H9 (cell line): ENCODE measurements at regions not wholly inside any gene's neighbourhood (a gene's known extent, or its start where the extent isn't known, plus 50 kb on each side); places are given as distances from the start of the nearest gene placed in this dataset.

Experiments used
- DNase-seq: peaks from one replicate; pipeline ENCODE4 v3.0.0-alpha.2; 2017
- H2AFZ ChIP-seq: one replicate; pipeline ENCODE4 v1.6.1; 2013; ENCODE audit warnings: mild to moderate bottlenecking, low read length, control low read depth, moderate library complexity
- H2AK5ac ChIP-seq: 2 replicates; pipeline ENCODE4 v1.6.1; 2013; ENCODE audit warnings: low read length, control low read depth, mixed read lengths; ENCODE audit not compliant: insufficient read length
- H2BK120ac ChIP-seq: one replicate; pipeline ENCODE4 v1.6.1; 2013; ENCODE audit warnings: low read depth, mild to moderate bottlenecking, low read length, control low read depth, inconsistent platforms; ENCODE audit not compliant: poor library complexity, severe bottlenecking
- H2BK12ac ChIP-seq: 2 replicates; pipeline ENCODE4 v1.6.1; 2013; ENCODE audit warnings: low read length, control low read depth, mixed read lengths, low read depth; ENCODE audit not compliant: insufficient read length
- H2BK15ac ChIP-seq: 2 replicates; pipeline ENCODE4 v1.6.1; 2013; ENCODE audit warnings: low read depth, low read length, control low read depth
- H2BK20ac ChIP-seq: one replicate; pipeline ENCODE4 v1.6.1; 2013; ENCODE audit warnings: low read depth, mild to moderate bottlenecking, low read length, control low read depth, inconsistent platforms; ENCODE audit not compliant: poor library complexity, severe bottlenecking
- H2BK5ac ChIP-seq: 2 replicates; pipeline ENCODE4 v1.6.1; 2013; ENCODE audit warnings: low read length, control low read depth, mixed read lengths; ENCODE audit not compliant: insufficient read length
- H3K14ac ChIP-seq: 2 replicates; pipeline ENCODE4 v1.6.1; 2013; ENCODE audit warnings: low read length, control low read depth; ENCODE audit not compliant: insufficient read depth
- H3K18ac ChIP-seq: 2 replicates; pipeline ENCODE4 v1.6.1; 2013; ENCODE audit warnings: low read depth, mild to moderate bottlenecking, mixed read lengths, low read length, control low read depth; ENCODE audit not compliant: insufficient read length
- H3K23ac ChIP-seq: 2 replicates; pipeline ENCODE4 v1.6.1; 2013; ENCODE audit warnings: low read length, control low read depth, mixed read lengths, low read depth; ENCODE audit not compliant: insufficient read length
- H3K23me2 ChIP-seq: 2 replicates; pipeline ENCODE4 v1.6.1; 2013; ENCODE audit warnings: low read depth, mild to moderate bottlenecking, mixed read lengths, low read length, control low read depth; ENCODE audit not compliant: insufficient read length, poor library complexity, severe bottlenecking
- H3K27ac ChIP-seq: 2 replicates; pipeline ENCODE4 v1.5.1; 2013; ENCODE audit warnings: low read length, control low read depth, mixed read lengths, low read depth; ENCODE audit not compliant: insufficient read length
- H3K27me3 ChIP-seq: 2 replicates; pipeline ENCODE4 v1.6.1; 2013; ENCODE audit warnings: low read length, control low read depth, inconsistent platforms; ENCODE audit not compliant: insufficient read depth
- H3K4ac ChIP-seq: 2 replicates; pipeline ENCODE4 v1.6.1; 2013; ENCODE audit warnings: low read depth, mild to moderate bottlenecking, control low read depth, inconsistent platforms, low read length, moderate library complexity
- H3K4me1 ChIP-seq: 2 replicates; pipeline ENCODE4 v1.6.1; 2013; ENCODE audit warnings: low read length, control low read depth, inconsistent platforms; ENCODE audit not compliant: insufficient read depth
- H3K4me2 ChIP-seq: 2 replicates; pipeline ENCODE4 v1.6.1; 2013; ENCODE audit warnings: low read length, control low read depth, mixed read lengths; ENCODE audit not compliant: insufficient read length, insufficient read depth
- H3K56ac ChIP-seq: 2 replicates; pipeline ENCODE4 v1.6.1; 2013; ENCODE audit warnings: low read depth, mild to moderate bottlenecking, mixed read lengths, low read length, control low read depth; ENCODE audit not compliant: insufficient read length
- H3K79me1 ChIP-seq: 2 replicates; pipeline ENCODE4 v1.6.1; 2013; ENCODE audit warnings: low read depth, mild to moderate bottlenecking, moderate library complexity, low read length, control low read depth, inconsistent platforms; ENCODE audit not compliant: insufficient read depth, poor library complexity, severe bottlenecking
- H3K79me2 ChIP-seq: 2 replicates; pipeline ENCODE4 v1.6.1; 2013; ENCODE audit warnings: low read length, control low read depth, inconsistent platforms; ENCODE audit not compliant: insufficient read depth
- H3K9ac ChIP-seq: 2 replicates; pipeline ENCODE4 v1.6.1; 2013; ENCODE audit warnings: low read length, control low read depth, mixed read lengths; ENCODE audit not compliant: insufficient read length; ENCODE audit errors: extremely low read depth
- H3K9me3 ChIP-seq: one replicate; pipeline ENCODE4 v1.6.1; 2013; ENCODE audit warnings: low read depth, low read length, inconsistent platforms; ENCODE audit not compliant: control insufficient read depth
- H3T11ph ChIP-seq: one replicate; pipeline ENCODE4 v1.6.1; 2013; ENCODE audit warnings: mild to moderate bottlenecking, low read length, control low read depth, inconsistent platforms
- H4K20me1 ChIP-seq: one replicate; pipeline ENCODE4 v1.6.1; 2013; ENCODE audit not compliant: control insufficient read depth, insufficient read length, insufficient read depth
- H4K5ac ChIP-seq: 2 replicates; pipeline ENCODE4 v1.6.1; 2013; ENCODE audit warnings: low read depth, mild to moderate bottlenecking, mixed read lengths, low read length, control low read depth; ENCODE audit not compliant: insufficient read length
- H4K8ac ChIP-seq: replicated peaks from 2 replicates; pipeline ENCODE4 v1.6.1; 2013; ENCODE audit warnings: low read length, control low read depth, mixed read lengths, low read depth; ENCODE audit not compliant: insufficient read length
- H4K91ac ChIP-seq: 2 replicates; pipeline ENCODE4 v1.6.1; 2013; ENCODE audit warnings: low read depth, mild to moderate bottlenecking, moderate library complexity, mixed read lengths, low read length, control low read depth; ENCODE audit not compliant: insufficient read length
- H3K27ac Mint-ChIP-seq, 3 experiments: 2 replicates in 2 of 3; 3 replicates in 1 of 3; pipeline ENCODE4 v1.8.0; 2020 to 2021; ENCODE audit warnings: mixed read lengths in 3 of 3, mild to moderate bottlenecking in 1 of 3, moderate library complexity in 1 of 3
- H3K27me3 Mint-ChIP-seq: 2 replicates; pipeline ENCODE4 v1.8.0; 2021; ENCODE audit warnings: low read depth, mild to moderate bottlenecking, moderate library complexity, mixed read lengths
- H3K36me3 Mint-ChIP-seq, 3 experiments: 2 replicates in 2 of 3; 3 replicates in 1 of 3; pipeline ENCODE4 v1.8.0; 2020 to 2021; ENCODE audit warnings: low read depth in 3 of 3, mixed read lengths in 3 of 3; ENCODE audit not compliant: insufficient read depth in 1 of 3
- H3K4me1 Mint-ChIP-seq, 2 experiments: 2 replicates each; pipeline ENCODE4 v1.8.0; 2020; ENCODE audit warnings: mixed read lengths in 2 of 2
- H3K4me3 Mint-ChIP-seq, 2 experiments: 2 replicates in 1 of 2; 3 replicates in 1 of 2; pipeline ENCODE4 v1.8.0; 2020 to 2021; ENCODE audit warnings: mild to moderate bottlenecking in 2 of 2, mixed read lengths in 2 of 2, moderate library complexity in 1 of 2
- H3K9me3 Mint-ChIP-seq, 2 experiments: 2 replicates in 1 of 2; 3 replicates in 1 of 2; pipeline ENCODE4 v1.8.0; 2020; ENCODE audit warnings: mild to moderate bottlenecking in 2 of 2, mixed read lengths in 2 of 2, moderate library complexity in 1 of 2
- WGBS: extraction: QIAGEN DNeasy Blood & Tissue Kit; methylation state at CpG from one replicate; pipeline ENCODE4 v1.1.7; 2013; ENCODE audit warnings: missing lambda C conversion rate, low lambda C conversion rate, mixed read lengths; ENCODE audit not compliant: insufficient read length; ENCODE audit errors: extremely low coverage; 5-methylcytosine and 5-hydroxymethylcytosine counted together
- TF ChIP-seq, protein P1 (sequence below): fragments of 200-600 bp; sonication (generic); conservative IDR thresholded peaks from 3 replicates; pipeline ENCODE4 v1.8.0; 2021; ENCODE audit warnings: antibody characterized with exemption, mild to moderate bottlenecking

- H3K4me3 Mint-ChIP-seq, result no peak overlapping the region
- Histone ChIP-seq H2BK12ac (no peak overlapping the region), H3K4ac (no peak overlapping the region), H4K8ac (no peak overlapping the region), H3K23me2 (no peaks in the 10 kb centered on the region), H3K27ac (no peak overlapping the region), H3T11ph (no peak overlapping the region), H2BK5ac (no peak overlapping the region), H2BK20ac (no peak overlapping the region), H3K79me2 (no peaks in the 10 kb centered on the region), H4K20me1 (no peaks in the 10 kb centered on the region), H3K4me1 (peaks cover 3% of the 10 kb centered on the region; the same call in 1 of the 2 replicates), H3K79me1 (no peaks in the 10 kb centered on the region), H2AFZ (no peak overlapping the region), H3K14ac (no peak overlapping the region; the same call in 1 of the 2 replicates), H2AK5ac (no peak overlapping the region), H3K18ac (no peak overlapping the region), H3K9me3 (no peaks in the 10 kb centered on the region), H2BK120ac (no peak overlapping the region), H4K91ac (no peak overlapping the region), H3K4me2 (no peak overlapping the region), H3K27me3 (no peaks in the 10 kb centered on the region; the same call in 1 of the 2 replicates), H4K5ac (no peak overlapping the region), H3K9ac (no peak overlapping the region), H2BK15ac (no peak overlapping the region), H3K56ac (no peak overlapping the region), H3K23ac (no peak overlapping the region)
- WGBS, result no CpG with 5 or more reads among the region's 4 CpGs
- no peaks in the 10 kb centered on the region for H3K9me3 Mint-ChIP-seq
- DNase-seq, result no peak
- TF ChIP-seq, protein P1, sequence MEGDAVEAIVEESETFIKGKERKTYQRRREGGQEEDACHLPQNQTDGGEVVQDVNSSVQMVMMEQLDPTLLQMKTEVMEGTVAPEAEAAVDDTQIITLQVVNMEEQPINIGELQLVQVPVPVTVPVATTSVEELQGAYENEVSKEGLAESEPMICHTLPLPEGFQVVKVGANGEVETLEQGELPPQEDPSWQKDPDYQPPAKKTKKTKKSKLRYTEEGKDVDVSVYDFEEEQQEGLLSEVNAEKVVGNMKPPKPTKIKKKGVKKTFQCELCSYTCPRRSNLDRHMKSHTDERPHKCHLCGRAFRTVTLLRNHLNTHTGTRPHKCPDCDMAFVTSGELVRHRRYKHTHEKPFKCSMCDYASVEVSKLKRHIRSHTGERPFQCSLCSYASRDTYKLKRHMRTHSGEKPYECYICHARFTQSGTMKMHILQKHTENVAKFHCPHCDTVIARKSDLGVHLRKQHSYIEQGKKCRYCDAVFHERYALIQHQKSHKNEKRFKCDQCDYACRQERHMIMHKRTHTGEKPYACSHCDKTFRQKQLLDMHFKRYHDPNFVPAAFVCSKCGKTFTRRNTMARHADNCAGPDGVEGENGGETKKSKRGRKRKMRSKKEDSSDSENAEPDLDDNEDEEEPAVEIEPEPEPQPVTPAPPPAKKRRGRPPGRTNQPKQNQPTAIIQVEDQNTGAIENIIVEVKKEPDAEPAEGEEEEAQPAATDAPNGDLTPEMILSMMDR, result no peak
- no peaks in the 10 kb centered on the region for H3K27me3 Mint-ChIP-seq
- H3K36me3 Mint-ChIP-seq, result no peaks in the 10 kb centered on the region
- H3K27ac Mint-ChIP-seq, result no peak overlapping the region; a peak in 1 of 7 replicates
- H3K4me1 Mint-ChIP-seq, result peaks cover 0 to 21% of the 10 kb centered on the region in 2 experiments; a peak in 3 of 4 replicates
Measured at GRCh38 chr4:55758570-55758969, 61.0 kb upstream of the EXOC1L start.
